ENCODE measurements at regions not wholly inside any gene's neighbourhood (a gene's known extent, or its start where the extent isn't known, plus 50 kb on each side); places are given as distances from the start of the nearest gene placed in this dataset.

DNA sequence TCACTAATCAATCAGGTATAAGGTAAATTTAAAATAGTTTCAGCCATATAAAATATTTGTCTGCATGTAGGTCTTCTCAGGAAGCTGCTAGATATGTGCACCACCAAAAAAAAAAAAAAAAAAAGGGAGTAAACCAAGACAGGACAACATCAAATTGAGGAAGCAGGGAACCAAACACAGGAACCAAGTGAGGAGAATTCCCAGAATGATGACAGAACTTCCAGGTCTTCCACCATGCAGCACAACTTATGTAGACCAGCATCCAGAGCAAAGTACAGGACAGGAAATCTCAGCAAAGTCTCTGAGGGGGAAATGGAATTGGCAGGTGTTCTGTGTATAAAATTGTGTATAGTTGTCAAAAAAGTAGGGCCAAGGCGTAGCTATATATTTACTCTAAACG is 101.2 kb upstream of the CTSC start:
- no peak for TF ChIP-seq EZH2 (IDR thresholded peaks at IDR 0.05; ENCODE audit: low read length, missing control alignments)
- TF ChIP-seq, protein P1, sequence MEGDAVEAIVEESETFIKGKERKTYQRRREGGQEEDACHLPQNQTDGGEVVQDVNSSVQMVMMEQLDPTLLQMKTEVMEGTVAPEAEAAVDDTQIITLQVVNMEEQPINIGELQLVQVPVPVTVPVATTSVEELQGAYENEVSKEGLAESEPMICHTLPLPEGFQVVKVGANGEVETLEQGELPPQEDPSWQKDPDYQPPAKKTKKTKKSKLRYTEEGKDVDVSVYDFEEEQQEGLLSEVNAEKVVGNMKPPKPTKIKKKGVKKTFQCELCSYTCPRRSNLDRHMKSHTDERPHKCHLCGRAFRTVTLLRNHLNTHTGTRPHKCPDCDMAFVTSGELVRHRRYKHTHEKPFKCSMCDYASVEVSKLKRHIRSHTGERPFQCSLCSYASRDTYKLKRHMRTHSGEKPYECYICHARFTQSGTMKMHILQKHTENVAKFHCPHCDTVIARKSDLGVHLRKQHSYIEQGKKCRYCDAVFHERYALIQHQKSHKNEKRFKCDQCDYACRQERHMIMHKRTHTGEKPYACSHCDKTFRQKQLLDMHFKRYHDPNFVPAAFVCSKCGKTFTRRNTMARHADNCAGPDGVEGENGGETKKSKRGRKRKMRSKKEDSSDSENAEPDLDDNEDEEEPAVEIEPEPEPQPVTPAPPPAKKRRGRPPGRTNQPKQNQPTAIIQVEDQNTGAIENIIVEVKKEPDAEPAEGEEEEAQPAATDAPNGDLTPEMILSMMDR (conservative IDR thresholded peaks at IDR 0.05 in 1 of 2, IDR thresholded peaks at IDR 0.05 in 1 of 2; ENCODE audit: low read depth in 1 of 2, low read length in 2 of 2): no peak
- no peak overlapping the region for H3K4me2 ChIP-seq (ENCODE audit: extremely low read depth, insufficient read depth, low read length)
- no peaks in the 10 kb centered on the region for H3K4me1 ChIP-seq (ENCODE audit: control insufficient read depth, extremely low read depth, insufficient read depth, low read length)
- no peaks in the 10 kb centered on the region for H3K9me3 ChIP-seq (ENCODE audit: control insufficient read depth, insufficient read depth, low read depth, low read length)
- H3K36me3 ChIP-seq (ENCODE audit: control insufficient read depth, insufficient read depth, low read length): no peaks in the 10 kb centered on the region
- no peak overlapping the region for H3K4me3 ChIP-seq (replicated peaks in 1 of 4; ENCODE audit: control extremely low read depth in 1 of 4, insufficient read depth in 1 of 4, low read depth in 3 of 4, low read length in 4 of 4)
- no peak overlapping the region for H3K9ac ChIP-seq (ENCODE audit: insufficient read depth, low read length)
- no peak overlapping the region for H2AFZ ChIP-seq (ENCODE audit: low read length)
- no peaks in the 10 kb centered on the region for H3K79me2 ChIP-seq (ENCODE audit: control insufficient read depth, insufficient read depth, low read length)
- DNase-seq (ENCODE audit: low read depth in 2 of 2): no peak
- H3K27ac ChIP-seq (ENCODE audit: insufficient read depth, low read length): no peak overlapping the region
- no peaks in the 10 kb centered on the region for H3K27me3 ChIP-seq (ENCODE audit: control insufficient read depth, insufficient read depth, low read length)
- no peaks in the 10 kb centered on the region for H4K20me1 ChIP-seq (ENCODE audit: control insufficient read depth, extremely low read depth, insufficient read depth, low read length)

DNA sequence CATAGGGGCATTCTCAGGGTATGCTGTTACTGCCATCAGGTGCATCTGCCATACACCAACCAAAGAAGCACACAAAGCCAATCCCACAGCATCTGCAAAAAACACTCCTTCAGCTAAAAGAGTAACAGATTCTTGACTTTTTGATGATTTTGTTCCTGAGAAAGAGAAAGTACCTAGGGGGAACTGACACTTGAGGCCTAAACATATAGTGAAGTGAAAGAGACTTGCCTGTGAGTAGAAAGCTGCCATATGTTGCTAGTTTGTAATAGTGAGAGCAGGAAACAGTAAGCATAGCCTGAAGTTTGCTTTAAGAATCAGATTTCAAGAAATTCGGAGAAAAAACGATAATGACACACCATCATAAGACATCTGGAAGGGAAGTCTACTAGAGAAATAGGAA is 97.9 kb upstream of the CTSC start:
- Histone ChIP-seq H3K79me2 (ENCODE audit: control insufficient read depth, insufficient read depth, low read length) (no peaks in the 10 kb centered on the region), H3K9ac (ENCODE audit: insufficient read depth, low read length) (no peak overlapping the region), H3K4me1 (ENCODE audit: control insufficient read depth, extremely low read depth, insufficient read depth, low read length) (no peaks in the 10 kb centered on the region), H3K9me3 (ENCODE audit: control insufficient read depth, insufficient read depth, low read depth, low read length) (no peaks in the 10 kb centered on the region), H2AFZ (ENCODE audit: low read length) (no peak overlapping the region), H4K20me1 (ENCODE audit: control insufficient read depth, extremely low read depth, insufficient read depth, low read length) (no peaks in the 10 kb centered on the region), H3K4me3 (replicated peaks in 1 of 4; ENCODE audit: control extremely low read depth in 1 of 4, insufficient read depth in 1 of 4, low read depth in 3 of 4, low read length in 4 of 4) (no peak overlapping the region), H3K27me3 (ENCODE audit: control insufficient read depth, insufficient read depth, low read length) (no peaks in the 10 kb centered on the region), H3K4me2 (ENCODE audit: extremely low read depth, insufficient read depth, low read length) (no peak overlapping the region), H3K27ac (ENCODE audit: insufficient read depth, low read length) (no peak overlapping the region), H3K36me3 (ENCODE audit: control insufficient read depth, insufficient read depth, low read length) (no peaks in the 10 kb centered on the region)
- peak in 1 of 2 donors; percentile 48 for DNase-seq (ENCODE audit: low read depth in 2 of 2)
- TF ChIP-seq, protein P1 (conservative IDR thresholded peaks at IDR 0.05 in 1 of 2, IDR thresholded peaks at IDR 0.05 in 1 of 2; ENCODE audit: low read depth in 1 of 2, low read length in 2 of 2): no peak
- no peak for TF ChIP-seq EZH2 (IDR thresholded peaks at IDR 0.05; ENCODE audit: low read length, missing control alignments)

DNA sequence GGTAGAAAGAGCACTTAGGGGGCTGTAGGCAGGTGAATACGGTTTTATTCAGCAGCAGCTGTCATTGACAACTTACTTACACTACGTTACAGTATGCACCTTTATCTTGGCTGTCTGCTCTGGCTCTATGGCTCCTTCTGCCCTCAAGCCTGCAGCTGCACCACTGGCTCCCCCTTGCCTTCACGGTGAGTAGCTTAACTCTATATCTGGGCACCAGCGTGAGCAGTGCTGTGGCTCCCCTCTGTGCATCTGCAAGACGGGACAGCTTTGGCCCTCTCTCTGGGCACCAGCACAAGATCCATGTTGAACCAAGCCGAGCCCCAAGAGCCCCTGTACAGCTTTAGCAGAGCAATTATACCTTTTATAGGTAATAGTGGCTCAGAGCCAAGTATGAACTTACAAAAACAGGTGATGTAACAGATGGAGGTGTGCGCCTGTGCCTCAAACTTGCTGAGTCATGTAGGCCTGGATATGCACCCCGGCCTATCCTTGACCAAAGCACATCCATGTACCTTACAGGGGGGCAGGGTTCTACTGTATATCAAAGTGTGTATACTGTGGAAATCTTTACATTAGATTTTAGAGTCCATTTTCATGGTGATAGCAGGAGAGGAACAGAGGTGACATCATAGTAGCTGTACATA is 96.9 kb upstream of the CTSC start:
- H3K36me3 ChIP-seq (ENCODE audit: control insufficient read depth, insufficient read depth, low read length): no peaks in the 10 kb centered on the region
- H4K20me1 ChIP-seq (ENCODE audit: control insufficient read depth, extremely low read depth, insufficient read depth, low read length): no peaks in the 10 kb centered on the region
- H3K4me3 ChIP-seq (replicated peaks in 1 of 4; ENCODE audit: control extremely low read depth in 1 of 4, insufficient read depth in 1 of 4, low read depth in 3 of 4, low read length in 4 of 4): no peak overlapping the region
- H2AFZ ChIP-seq (ENCODE audit: low read length): no peak overlapping the region
- H3K27me3 ChIP-seq (ENCODE audit: control insufficient read depth, insufficient read depth, low read length): no peaks in the 10 kb centered on the region
- H3K27ac ChIP-seq (ENCODE audit: insufficient read depth, low read length): no peak overlapping the region
- no peak overlapping the region for H3K9ac ChIP-seq (ENCODE audit: insufficient read depth, low read length)
- DNase-seq (ENCODE audit: low read depth in 2 of 2): no peak
- TF ChIP-seq, protein P1 (conservative IDR thresholded peaks at IDR 0.05 in 1 of 2, IDR thresholded peaks at IDR 0.05 in 1 of 2; ENCODE audit: low read depth in 1 of 2, low read length in 2 of 2): no peak
- TF ChIP-seq EZH2 (IDR thresholded peaks at IDR 0.05; ENCODE audit: low read length, missing control alignments): no peak
- no peaks in the 10 kb centered on the region for H3K4me1 ChIP-seq (ENCODE audit: control insufficient read depth, extremely low read depth, insufficient read depth, low read length)
- H3K9me3 ChIP-seq (ENCODE audit: control insufficient read depth, insufficient read depth, low read depth, low read length): no peaks in the 10 kb centered on the region
- H3K79me2 ChIP-seq (ENCODE audit: control insufficient read depth, insufficient read depth, low read length): no peaks in the 10 kb centered on the region
- no peak overlapping the region for H3K4me2 ChIP-seq (ENCODE audit: extremely low read depth, insufficient read depth, low read length)

Data from fibroblast of lung (primary cell).